Ishikawa (cell line): ENCODE measurements at regions not wholly inside any gene's neighbourhood (a gene's known extent, or its start where the extent isn't known, plus 50 kb on each side); places are given as distances from the start of the nearest gene placed in this dataset.

Experiments used
- CEBPB ChIP-seq: IDR thresholded peaks from 2 replicates; pipeline ENCODE4 v1.6.1; 2012
- CREB1 ChIP-seq: IDR thresholded peaks from 2 replicates; pipeline ENCODE4 v1.6.1; 2012; ENCODE audit warnings: low read depth
- EGR1 ChIP-seq: IDR thresholded peaks from 2 replicates; pipeline ENCODE4 v1.6.1; 2012
- EP300 ChIP-seq: IDR thresholded peaks from 2 replicates; pipeline ENCODE4 v1.6.1; 2012; ENCODE audit warnings: borderline replicate concordance
- FOXM1 ChIP-seq: IDR thresholded peaks from 2 replicates; pipeline ENCODE4 v1.6.1; 2012; ENCODE audit warnings: low read depth, borderline replicate concordance
- MAX ChIP-seq: IDR thresholded peaks from 2 replicates; pipeline ENCODE4 v1.6.1; 2012
- NFIC ChIP-seq: IDR thresholded peaks from 2 replicates; pipeline ENCODE4 v1.6.1; 2012
- RAD21 ChIP-seq: IDR thresholded peaks from 2 replicates; pipeline ENCODE4 v1.6.1; 2012; ENCODE audit warnings: low read depth
- REST ChIP-seq: IDR thresholded peaks from 2 replicates; pipeline ENCODE4 v1.6.1; 2012; ENCODE audit warnings: low read depth, mild to moderate bottlenecking
- TAF1 ChIP-seq: IDR thresholded peaks from 2 replicates; pipeline ENCODE4 v1.6.1; 2012; ENCODE audit warnings: low read depth, mild to moderate bottlenecking
- TCF12 ChIP-seq: IDR thresholded peaks from 2 replicates; pipeline ENCODE4 v1.6.1; 2012; ENCODE audit warnings: low read depth
- TEAD4 ChIP-seq: IDR thresholded peaks from 2 replicates; pipeline ENCODE4 v1.6.1; 2012
- YY1 ChIP-seq: IDR thresholded peaks from 2 replicates; pipeline ENCODE4 v1.6.1; 2012; ENCODE audit warnings: low read depth
- ZBTB7A ChIP-seq: IDR thresholded peaks from 2 replicates; pipeline ENCODE4 v1.6.1; 2012; ENCODE audit warnings: low read depth
- TF ChIP-seq, protein P1 (sequence below): IDR thresholded peaks from 2 replicates; pipeline ENCODE4 v1.6.1; 2012

- TF ChIP-seq NFIC (no peak), FOXM1 (no peak)
These were observed 87.8 kb upstream of the BMP2K start for GRCh38 chr4:78688366-78688765.

GRCh38 chr4:78689261-78689660, 86.9 kb upstream of the BMP2K start:
- TF ChIP-seq RAD21 = no peak
- no peak for TF ChIP-seq FOXM1
- TF ChIP-seq CEBPB = no peak
- no peak for TF ChIP-seq NFIC
- TF ChIP-seq, protein P1, sequence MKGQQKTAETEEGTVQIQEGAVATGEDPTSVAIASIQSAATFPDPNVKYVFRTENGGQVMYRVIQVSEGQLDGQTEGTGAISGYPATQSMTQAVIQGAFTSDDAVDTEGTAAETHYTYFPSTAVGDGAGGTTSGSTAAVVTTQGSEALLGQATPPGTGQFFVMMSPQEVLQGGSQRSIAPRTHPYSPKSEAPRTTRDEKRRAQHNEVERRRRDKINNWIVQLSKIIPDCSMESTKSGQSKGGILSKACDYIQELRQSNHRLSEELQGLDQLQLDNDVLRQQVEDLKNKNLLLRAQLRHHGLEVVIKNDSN = no peak
- TF ChIP-seq REST = no peak
- no peak for TF ChIP-seq MAX
- TF ChIP-seq TCF12 = no peak
- TF ChIP-seq ZBTB7A = no peak
- TF ChIP-seq CREB1 = no peak
- no peak for TF ChIP-seq EP300
- TF ChIP-seq YY1 = no peak
- no peak for TF ChIP-seq TEAD4
- TF ChIP-seq TAF1 = no peak
- no peak for TF ChIP-seq EGR1

DNA sequence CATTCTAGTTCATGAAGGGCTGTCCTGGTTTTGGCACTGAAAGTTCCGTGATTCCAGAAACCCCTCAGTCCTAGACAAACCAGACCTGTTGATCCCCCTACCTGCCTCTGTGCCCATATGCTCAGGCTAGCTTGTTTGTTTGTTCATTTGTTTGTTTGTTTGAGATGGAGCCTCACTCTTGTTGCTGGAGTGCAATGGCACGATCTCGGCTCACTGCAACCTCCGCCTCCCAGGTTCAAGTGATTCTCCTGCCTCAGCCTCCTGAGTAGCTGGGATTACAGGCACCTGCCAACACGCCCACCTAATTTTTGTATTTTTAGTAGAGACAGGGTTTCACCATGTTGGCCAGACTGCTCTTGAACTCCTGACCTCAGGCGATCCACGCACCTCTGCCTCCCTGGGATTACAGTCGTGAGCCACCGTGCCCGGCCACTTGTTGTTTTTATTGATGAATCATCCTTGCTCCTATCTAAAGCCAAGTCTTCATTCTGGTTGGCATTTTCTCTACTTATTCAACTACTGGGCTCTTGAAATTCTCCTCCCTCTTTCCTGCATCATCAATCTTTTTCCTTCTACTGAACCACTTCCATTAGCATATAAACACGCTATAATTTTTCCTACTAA, 86.3 kb upstream of the BMP2K start:
- TF ChIP-seq EGR1 (no peak), EP300 (no peak), TCF12 (no peak), TEAD4 (no peak), CEBPB (no peak), TAF1 (no peak), REST (no peak), YY1 (no peak), RAD21 (no peak), MAX (no peak), ZBTB7A (no peak), NFIC (no peak), CREB1 (no peak)
- TF ChIP-seq, protein P1 = no peak

- TF ChIP-seq RAD21 = no peak
- TF ChIP-seq, protein P1 = no peak
- no peak for TF ChIP-seq REST
- no peak for TF ChIP-seq TAF1
- no peak for TF ChIP-seq ZBTB7A
- no peak for TF ChIP-seq TEAD4
- no peak for TF ChIP-seq MAX
- TF ChIP-seq TCF12 = no peak
- TF ChIP-seq EGR1 = no peak
- no peak for TF ChIP-seq CREB1
- no peak for TF ChIP-seq YY1
- TF ChIP-seq FOXM1 = no peak
- TF ChIP-seq NFIC = no peak
- TF ChIP-seq CEBPB = no peak
These were observed 84.8 kb upstream of the BMP2K start for GRCh38 chr4:78691334-78691754.
